ENCODE measurements at regions not wholly inside any gene's neighbourhood (a gene's known extent, or its start where the extent isn't known, plus 50 kb on each side); places are given as distances from the start of the nearest gene placed in this dataset.

DNA sequence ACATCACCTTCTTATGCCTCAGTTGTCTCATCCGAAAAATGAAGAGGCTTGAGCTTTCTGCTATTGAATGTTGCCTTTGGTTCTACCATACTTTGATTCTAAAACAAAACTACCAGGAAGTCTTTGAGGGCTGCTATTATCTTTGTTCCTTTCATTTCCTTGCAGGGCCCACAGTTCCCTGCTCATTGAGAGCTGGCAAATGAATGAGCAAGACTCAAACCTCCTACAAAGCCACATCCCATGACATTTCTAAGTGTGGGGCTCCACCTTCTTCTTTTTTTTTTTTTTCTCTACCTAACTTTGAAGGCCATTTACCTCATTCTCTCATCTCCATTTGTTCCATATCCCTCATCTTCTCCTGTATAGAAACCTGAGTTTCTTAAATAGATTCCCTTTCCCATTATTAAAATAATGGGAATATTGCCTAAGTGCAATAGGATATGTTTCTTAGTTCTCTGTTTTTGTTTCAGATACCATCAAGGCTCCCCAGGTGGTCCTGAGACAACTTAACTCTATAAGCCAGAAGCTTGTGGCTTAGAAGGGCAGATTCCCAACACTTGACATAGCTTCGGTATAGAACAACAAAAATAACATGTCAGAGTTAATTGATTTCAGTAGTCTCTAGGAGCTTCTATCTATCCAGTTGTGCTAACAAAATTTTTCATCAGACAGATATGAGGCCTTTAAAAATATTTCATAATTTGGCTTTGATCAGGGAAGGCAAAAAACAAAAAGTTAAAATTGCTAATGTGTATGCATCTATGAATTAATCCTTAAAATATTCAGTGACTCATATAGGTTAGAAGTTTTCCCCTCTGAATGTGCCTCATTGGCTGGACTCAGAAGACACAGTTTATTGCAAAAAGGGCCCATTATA, 951.6 kb downstream of the TUSC7 start:
- H3K4me1 Mint-ChIP-seq = no peaks in the 10 kb centered on the region

DNA sequence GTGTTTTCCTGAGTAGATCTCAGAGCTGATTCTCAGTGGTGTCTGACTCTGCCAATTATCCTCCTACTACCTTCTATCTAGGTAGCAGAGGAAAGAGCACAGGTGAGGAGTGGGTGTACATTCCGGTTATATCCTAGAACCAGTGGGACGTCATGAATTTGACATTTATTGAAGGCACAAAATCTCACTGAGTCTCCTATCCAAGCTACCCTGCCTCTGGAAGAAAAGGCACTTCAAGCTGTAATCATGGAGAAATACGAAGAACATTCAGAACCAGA, 952.2 kb downstream of the TUSC7 start:
- no peak for DNase-seq
- H3K27ac Mint-ChIP-seq = no peak overlapping the region
- peaks cover 0 to 21% (median 3%) of the 10 kb centered on the region in 5 donors for H3K9me3 Mint-ChIP-seq
- Histone ChIP-seq H3K27ac (ENCODE audit: low read depth, low read length) (no peak overlapping the region), H3K36me3 (ENCODE audit: insufficient read depth, low read length) (no peaks in the 10 kb centered on the region), H3K4me1 (ENCODE audit: insufficient read depth, low read length) (no peaks in the 10 kb centered on the region), H3K4me3 (ENCODE audit: low read length) (no peak overlapping the region), H3K9me3 (ENCODE audit: low read length) (no peaks in the 10 kb centered on the region), H3K27me3 (ENCODE audit: insufficient read depth, low read length, poor library complexity, severe bottlenecking) (no peaks in the 10 kb centered on the region)
- H3K36me3 Mint-ChIP-seq = no peaks in the 10 kb centered on the region
- H3K27me3 Mint-ChIP-seq = no peaks in the 10 kb centered on the region
- no peak overlapping the region for H3K4me3 Mint-ChIP-seq
- no peaks in the 10 kb centered on the region for H3K4me1 Mint-ChIP-seq
- POLR2A ChIA-PET = no interaction called here
- CTCF ChIA-PET = no interaction called here

More for the DNA sequence above, 951.6 kb downstream of the TUSC7 start:
- no peak overlapping the region for H3K4me3 ChIP-seq (ENCODE audit: low read length)
- H3K9me3 ChIP-seq (ENCODE audit: low read length) = no peaks in the 10 kb centered on the region
- no peak for DNase-seq
- ChIA-PET CTCF (no interaction called here), POLR2A (no interaction called here)
- Mint-ChIP-seq H3K9me3 (peaks cover 0 to 21% (median 2%) of the 10 kb centered on the region in 5 donors), H3K36me3 (no peaks in the 10 kb centered on the region), H3K27me3 (no peaks in the 10 kb centered on the region), H3K27ac (no peak overlapping the region), H3K4me3 (no peak overlapping the region)
- no peaks in the 10 kb centered on the region for H3K36me3 ChIP-seq (ENCODE audit: insufficient read depth, low read length)
- H3K27ac ChIP-seq (ENCODE audit: low read depth, low read length) = no peak overlapping the region
- H3K4me1 ChIP-seq (ENCODE audit: insufficient read depth, low read length) = no peaks in the 10 kb centered on the region
- no peaks in the 10 kb centered on the region for H3K27me3 ChIP-seq (ENCODE audit: insufficient read depth, low read length, poor library complexity, severe bottlenecking)

DNA sequence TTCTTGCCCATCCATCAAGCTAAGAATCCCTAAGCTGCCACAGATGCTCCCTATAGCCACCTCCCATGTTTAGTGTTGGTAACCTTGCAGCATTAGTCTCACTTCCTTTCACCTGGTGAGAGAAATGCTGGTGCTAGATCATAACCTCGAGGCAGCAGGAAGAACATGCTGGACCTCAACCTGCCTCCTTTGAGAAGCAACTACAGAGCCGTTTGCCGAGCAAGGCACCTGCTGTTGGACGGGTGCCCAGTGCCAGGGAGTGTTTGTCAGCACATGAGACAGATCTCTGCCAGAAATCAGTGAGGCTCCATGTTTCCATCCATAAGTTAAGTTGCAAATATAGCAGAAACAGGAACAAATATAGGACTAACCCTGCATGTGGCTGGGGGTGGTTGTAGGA, 955.7 kb downstream of the TUSC7 start:
- ChIA-PET CTCF (no interaction called here), POLR2A (no interaction called here)
- no peak overlapping the region for H3K4me3 ChIP-seq (ENCODE audit: low read length)
- no peaks in the 10 kb centered on the region for H3K4me1 ChIP-seq (ENCODE audit: insufficient read depth, low read length)
- peaks cover 2 to 29% (median 7%) of the 10 kb centered on the region in 5 donors for H3K9me3 Mint-ChIP-seq
- H3K36me3 Mint-ChIP-seq = peaks cover 0 to 2% (median 0%) of the 10 kb centered on the region in 3 donors
- H3K27ac Mint-ChIP-seq = no peak overlapping the region
- DNase-seq = no peak
- no peaks in the 10 kb centered on the region for H3K27me3 ChIP-seq (ENCODE audit: insufficient read depth, low read length, poor library complexity, severe bottlenecking)
- H3K27me3 Mint-ChIP-seq = no peaks in the 10 kb centered on the region
- H3K36me3 ChIP-seq (ENCODE audit: insufficient read depth, low read length) = no peaks in the 10 kb centered on the region
- H3K4me1 Mint-ChIP-seq = no peaks in the 10 kb centered on the region
- H3K9me3 ChIP-seq (ENCODE audit: low read length) = no peaks in the 10 kb centered on the region
- H3K27ac ChIP-seq (ENCODE audit: low read depth, low read length) = no peak overlapping the region
- H3K4me3 Mint-ChIP-seq = no peak overlapping the region

DNA sequence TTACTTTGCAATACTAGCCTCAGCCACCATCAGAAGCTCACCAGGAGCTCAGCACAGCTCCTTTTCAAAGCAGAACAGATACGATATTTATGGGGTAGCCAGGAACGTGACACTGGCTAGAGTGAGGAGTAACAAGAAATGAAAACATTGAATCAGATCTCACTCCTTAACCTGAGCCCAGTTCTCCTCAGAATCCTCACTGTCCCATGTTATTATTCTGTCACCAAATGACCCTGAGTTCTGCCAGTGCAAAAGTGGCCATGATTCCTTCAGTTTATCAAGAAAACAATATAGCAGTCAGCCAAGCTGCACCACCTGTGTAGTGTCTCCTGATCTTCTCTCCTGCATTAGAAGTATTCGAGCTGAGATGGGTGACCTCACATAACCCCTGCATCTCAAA, 956.7 kb downstream of the TUSC7 start:
- no peaks in the 10 kb centered on the region for H3K27me3 Mint-ChIP-seq
- H3K9me3 Mint-ChIP-seq = peaks cover 2 to 26% (median 5%) of the 10 kb centered on the region in 5 donors
- no peak overlapping the region for H3K4me3 ChIP-seq (ENCODE audit: low read length)
- H3K36me3 Mint-ChIP-seq = peaks cover 0 to 2% (median 0%) of the 10 kb centered on the region in 3 donors
- no peaks in the 10 kb centered on the region for H3K9me3 ChIP-seq (ENCODE audit: low read length)
- ChIA-PET CTCF (no interaction called here), POLR2A (no interaction called here)
- H3K27ac Mint-ChIP-seq = peak overlapping the region in 1 of 8 donors; percentile 46
- H3K4me1 Mint-ChIP-seq = no peaks in the 10 kb centered on the region
- no peak overlapping the region for H3K4me3 Mint-ChIP-seq
- H3K27me3 ChIP-seq (ENCODE audit: insufficient read depth, low read length, poor library complexity, severe bottlenecking) = no peaks in the 10 kb centered on the region
- no peaks in the 10 kb centered on the region for H3K4me1 ChIP-seq (ENCODE audit: insufficient read depth, low read length)
- no peaks in the 10 kb centered on the region for H3K36me3 ChIP-seq (ENCODE audit: insufficient read depth, low read length)
- no peak overlapping the region for H3K27ac ChIP-seq (ENCODE audit: low read depth, low read length)
- DNase-seq = no peak

DNA sequence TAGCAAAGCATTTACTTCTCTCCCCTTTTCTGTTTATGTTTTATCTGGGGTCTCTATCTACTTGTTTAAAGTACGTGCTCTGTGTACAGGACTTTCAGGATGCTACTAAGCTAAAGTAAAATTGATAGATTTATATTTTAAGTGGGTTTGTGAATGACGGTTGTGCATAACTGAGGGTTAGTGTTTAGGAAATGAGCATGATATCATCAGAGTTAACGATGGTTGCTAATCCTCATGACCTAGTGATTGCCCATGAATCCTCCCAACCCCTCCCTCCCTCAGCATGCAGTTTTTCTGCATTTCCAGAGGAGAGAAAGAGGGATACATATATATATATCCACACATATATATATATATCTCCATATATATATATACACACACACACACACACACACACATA, 957.2 kb downstream of the TUSC7 start:
- H3K4me3 ChIP-seq (ENCODE audit: low read length) = no peak overlapping the region
- H3K4me1 ChIP-seq (ENCODE audit: insufficient read depth, low read length) = no peaks in the 10 kb centered on the region
- H3K4me1 Mint-ChIP-seq = no peaks in the 10 kb centered on the region
- no peak overlapping the region for H3K4me3 Mint-ChIP-seq
- H3K36me3 Mint-ChIP-seq = peaks cover 0 to 2% (median 0%) of the 10 kb centered on the region in 3 donors
- CTCF ChIA-PET = no interaction called here
- H3K36me3 ChIP-seq (ENCODE audit: insufficient read depth, low read length) = no peaks in the 10 kb centered on the region
- peaks cover 2 to 24% (median 5%) of the 10 kb centered on the region in 5 donors for H3K9me3 Mint-ChIP-seq
- POLR2A ChIA-PET = no interaction called here
- H3K9me3 ChIP-seq (ENCODE audit: low read length) = no peaks in the 10 kb centered on the region
- no peak overlapping the region for H3K27ac Mint-ChIP-seq
- H3K27me3 ChIP-seq (ENCODE audit: insufficient read depth, low read length, poor library complexity, severe bottlenecking) = no peaks in the 10 kb centered on the region
- DNase-seq = no peak
- no peaks in the 10 kb centered on the region for H3K27me3 Mint-ChIP-seq
- H3K27ac ChIP-seq (ENCODE audit: low read depth, low read length) = no peak overlapping the region

DNA sequence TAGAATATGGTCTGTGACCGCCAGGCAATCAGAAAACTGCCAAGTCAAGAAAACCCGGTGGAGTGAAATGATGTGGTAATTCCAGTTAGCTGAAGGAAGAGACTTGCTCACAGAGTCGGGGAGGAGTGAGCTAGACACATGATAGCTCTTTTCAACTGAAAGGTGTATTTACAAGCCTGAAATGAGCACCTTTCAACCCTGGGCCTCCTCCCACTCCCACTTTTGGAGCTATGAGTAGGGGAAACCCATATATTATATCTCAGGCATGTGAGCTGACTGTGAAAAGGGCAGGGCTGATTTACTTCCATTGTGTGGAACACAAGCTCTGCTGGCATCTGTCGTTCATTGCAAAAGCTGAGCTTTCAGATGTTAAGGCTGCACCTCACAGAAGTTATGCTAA, 960.2 kb downstream of the TUSC7 start:
- H3K4me3 ChIP-seq (ENCODE audit: low read length) = no peak overlapping the region
- Mint-ChIP-seq H3K4me3 (no peak overlapping the region), H3K36me3 (peaks cover 0 to 2% (median 0%) of the 10 kb centered on the region in 3 donors), H3K27ac (no peak overlapping the region), H3K27me3 (no peaks in the 10 kb centered on the region), H3K4me1 (no peaks in the 10 kb centered on the region), H3K9me3 (peaks cover 3 to 10% (median 6%) of the 10 kb centered on the region in 5 donors)
- H3K27me3 ChIP-seq (ENCODE audit: insufficient read depth, low read length, poor library complexity, severe bottlenecking) = no peaks in the 10 kb centered on the region
- DNase-seq = no peak
- H3K36me3 ChIP-seq (ENCODE audit: insufficient read depth, low read length) = no peaks in the 10 kb centered on the region
- no peak overlapping the region for H3K27ac ChIP-seq (ENCODE audit: low read depth, low read length)
- CTCF ChIA-PET = no interaction called here
- H3K9me3 ChIP-seq (ENCODE audit: low read length) = no peaks in the 10 kb centered on the region
- POLR2A ChIA-PET = no interaction called here
- no peaks in the 10 kb centered on the region for H3K4me1 ChIP-seq (ENCODE audit: insufficient read depth, low read length)

DNA sequence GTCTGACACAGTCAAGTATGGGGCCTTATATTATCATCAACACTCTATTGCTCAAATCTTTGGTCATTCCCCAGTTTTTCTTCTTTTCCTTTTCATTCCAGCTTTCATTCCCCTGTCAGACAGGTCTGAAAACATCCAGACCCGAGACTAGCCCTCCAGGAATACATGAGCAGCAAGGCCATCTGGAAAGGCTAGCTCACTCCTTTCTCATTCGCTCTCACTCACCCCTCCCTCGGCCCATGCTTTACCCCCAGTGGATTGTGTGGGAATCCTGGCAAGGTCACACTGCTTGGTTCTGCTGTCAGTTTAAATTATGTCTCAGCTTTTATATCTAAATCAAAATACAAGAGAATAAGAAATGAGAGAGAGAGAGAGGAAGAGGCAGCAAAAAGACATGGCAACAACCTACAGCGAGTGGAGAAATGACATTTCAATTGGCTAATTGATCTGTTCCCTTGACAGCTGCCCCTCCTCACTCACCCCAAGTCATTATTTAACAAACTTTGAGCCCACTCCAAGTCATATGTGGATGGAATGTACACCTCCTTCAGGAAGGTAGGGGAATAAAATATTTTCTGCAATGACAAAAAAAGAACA, 962.2 kb downstream of the TUSC7 start:
- H3K27me3 Mint-ChIP-seq = no peaks in the 10 kb centered on the region
- no peaks in the 10 kb centered on the region for H3K4me1 Mint-ChIP-seq
- Histone ChIP-seq H3K27me3 (ENCODE audit: insufficient read depth, low read length, poor library complexity, severe bottlenecking) (no peaks in the 10 kb centered on the region), H3K36me3 (ENCODE audit: insufficient read depth, low read length) (no peaks in the 10 kb centered on the region), H3K4me1 (ENCODE audit: insufficient read depth, low read length) (no peaks in the 10 kb centered on the region), H3K4me3 (ENCODE audit: low read length) (no peak overlapping the region), H3K9me3 (ENCODE audit: low read length) (no peaks in the 10 kb centered on the region), H3K27ac (ENCODE audit: low read depth, low read length) (no peak overlapping the region)
- H3K9me3 Mint-ChIP-seq = peaks cover 2 to 15% (median 5%) of the 10 kb centered on the region in 5 donors
- H3K4me3 Mint-ChIP-seq = no peak overlapping the region
- H3K27ac Mint-ChIP-seq = no peak overlapping the region
- peaks cover 0 to 5% (median 0%) of the 10 kb centered on the region in 3 donors for H3K36me3 Mint-ChIP-seq
- POLR2A ChIA-PET = no interaction called here
- CTCF ChIA-PET = no interaction called here
- no peak for DNase-seq

DNA sequence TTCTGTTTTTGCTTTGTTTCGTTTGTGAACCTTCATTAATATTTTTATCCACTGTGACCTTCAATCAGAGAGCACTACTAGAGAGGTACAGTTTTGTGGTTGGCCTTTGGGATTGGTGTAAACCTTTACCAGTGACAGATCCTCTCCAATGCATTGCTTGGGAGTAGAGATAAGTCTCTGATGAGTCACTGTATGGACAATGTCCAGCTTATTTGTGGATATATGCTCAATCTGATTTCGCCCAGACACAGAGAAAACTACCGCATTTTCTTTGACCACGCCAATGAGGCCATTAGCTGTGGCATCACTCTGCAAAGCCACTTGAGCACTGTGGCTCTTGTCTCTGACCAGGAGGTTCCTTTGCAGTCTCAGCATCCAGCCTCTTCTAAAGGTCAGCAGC, 964.7 kb downstream of the TUSC7 start:
- no peaks in the 10 kb centered on the region for H3K9me3 ChIP-seq (ENCODE audit: low read length)
- Mint-ChIP-seq H3K9me3 (peaks cover 0 to 15% (median 2%) of the 10 kb centered on the region in 5 donors), H3K27me3 (no peaks in the 10 kb centered on the region), H3K4me3 (no peak overlapping the region), H3K4me1 (no peaks in the 10 kb centered on the region), H3K27ac (no peak overlapping the region), H3K36me3 (peaks cover 0 to 3% (median 0%) of the 10 kb centered on the region in 3 donors)
- no peak overlapping the region for H3K27ac ChIP-seq (ENCODE audit: low read depth, low read length)
- H3K27me3 ChIP-seq (ENCODE audit: insufficient read depth, low read length, poor library complexity, severe bottlenecking) = no peaks in the 10 kb centered on the region
- ChIA-PET CTCF (no interaction called here), POLR2A (no interaction called here)
- H3K4me1 ChIP-seq (ENCODE audit: insufficient read depth, low read length) = no peaks in the 10 kb centered on the region
- no peak for DNase-seq
- H3K36me3 ChIP-seq (ENCODE audit: insufficient read depth, low read length) = no peaks in the 10 kb centered on the region
- H3K4me3 ChIP-seq (ENCODE audit: low read length) = no peak overlapping the region

All from CD8-positive, alpha-beta memory T cell (primary cell).